ENCODE measurements at regions not wholly inside any gene's neighbourhood (a gene's known extent, or its start where the extent isn't known, plus 50 kb on each side); places are given as distances from the start of the nearest gene placed in this dataset.

GRCh38 chr9:87054999-87055686 lies 107.8 kb upstream of the GAS1 start:
- TF ChIP-seq EZH2 (IDR thresholded peaks at IDR 0.05) (no peak), MAX (IDR thresholded peaks at IDR 0.05) (no peak), EGR1 (IDR thresholded peaks at IDR 0.05; ENCODE audit: low read depth) (no peak)

All from HCT116 (cell line).